HEK293 (cell line): ENCODE measurements at regions not wholly inside any gene's neighbourhood (a gene's known extent, or its start where the extent isn't known, plus 50 kb on each side); places are given as distances from the start of the nearest gene placed in this dataset.

ENCODE experiments used
- CTCF ChIA-PET: fragments of 350-600 bp; formaldehyde crosslinking; extraction: SDS; loops from one replicate; lab custom pipeline; 2021; ENCODE audit warnings: antibody characterized with exemption; lab: Yijun Ruan, JAX
- POLR2A ChIA-PET: fragments of 300-600 bp; formaldehyde crosslinking; extraction: SDS; loops from one replicate; lab custom pipeline; 2020; ENCODE audit warnings: antibody characterized with exemption, inconsistent platforms; lab: Yijun Ruan, JAX
- H3K27ac ChIP-seq: fragments of 200-500 bp; sonication (Bioruptor generic); 2 replicates; pipeline ENCODE4 v1.5.1; 2014; ENCODE audit warnings: low read depth, low read length, control low read depth, inconsistent platforms; ENCODE audit errors: extremely low read depth
- H3K36me3 ChIP-seq, 2 experiments: fragments of 200-500 bp in 1 of 2; sonication (Bioruptor generic) in 1 of 2; 1 replicate in 1 of 2; 2 replicates in 1 of 2; pipeline ENCODE4 v1.5.1; 2014 to 2017; ENCODE audit warnings: inconsistent platforms in 2 of 2, low read length in 2 of 2; ENCODE audit not compliant: control insufficient read depth in 2 of 2, insufficient read depth in 1 of 2
- H3K4me1 ChIP-seq: fragments of 200-500 bp; sonication (Bioruptor generic); 2 replicates; pipeline ENCODE4 v1.5.1; 2014; ENCODE audit warnings: mild to moderate bottlenecking, low read length, inconsistent platforms; ENCODE audit not compliant: control insufficient read depth, insufficient read depth
- H3K4me3 ChIP-seq: 2 replicates; pipeline ENCODE4 v1.5.1; 2011; ENCODE audit warnings: low read depth, mild to moderate bottlenecking, control low read depth, low read length, moderate library complexity
- H3K9me3 ChIP-seq: fragments of 200-500 bp; sonication (Bioruptor generic); 2 replicates; pipeline ENCODE4 v1.5.1; 2014; ENCODE audit warnings: low read depth, low read length, inconsistent platforms; ENCODE audit not compliant: control insufficient read depth, insufficient read depth
- ATF2 ChIP-seq: fragments of 450-650 bp; formaldehyde crosslinking; IDR thresholded peaks from 2 replicates; pipeline ENCODE4 v1.5.1; 2016; ENCODE audit warnings: missing biosample characterization, missing genetic modification characterization, low read depth
- KLF17 ChIP-seq: fragments of 450-650 bp; formaldehyde crosslinking; IDR thresholded peaks from 2 replicates; pipeline ENCODE4 v1.5.1; 2016; ENCODE audit warnings: missing biosample characterization, missing genetic modification characterization
- KLF7 ChIP-seq: fragments of 450-650 bp; formaldehyde crosslinking; IDR thresholded peaks from 2 replicates; pipeline ENCODE4 v1.5.1; 2016; ENCODE audit warnings: missing biosample characterization, missing genetic modification characterization, borderline replicate concordance
- KLF9 ChIP-seq: fragments of 450-650 bp; formaldehyde crosslinking; IDR thresholded peaks from 2 replicates; pipeline ENCODE4 v1.5.1; 2016; ENCODE audit warnings: missing biosample characterization, missing genetic modification characterization, low read depth
- PRDM1 ChIP-seq: fragments of 450-650 bp; formaldehyde crosslinking; IDR thresholded peaks from 2 replicates; pipeline ENCODE4; 2016; ENCODE audit warnings: missing biosample characterization, missing genetic modification characterization
- PRDM6 ChIP-seq: fragments of 450-650 bp; formaldehyde crosslinking; IDR thresholded peaks from 2 replicates; pipeline ENCODE4 v1.5.1; 2017; ENCODE audit warnings: missing biosample characterization, missing genetic modification characterization
- SETDB1 ChIP-seq: IDR thresholded peaks from one replicate; pipeline ENCODE4 v1.6.1; 2017; ENCODE audit warnings: mild to moderate bottlenecking, low read length, moderate library complexity, mixed read lengths; ENCODE audit not compliant: insufficient read length
- SP3 ChIP-seq: fragments of 450-650 bp; formaldehyde crosslinking; IDR thresholded peaks from 2 replicates; pipeline ENCODE4 v1.5.1; 2016; ENCODE audit warnings: missing biosample characterization, missing genetic modification characterization
- YY2 ChIP-seq: fragments of 450-650 bp; formaldehyde crosslinking; IDR thresholded peaks from 2 replicates; pipeline ENCODE4 v1.5.1; 2016; ENCODE audit warnings: missing biosample characterization, missing genetic modification characterization
- ZBTB48 ChIP-seq: fragments of 450-650 bp; formaldehyde crosslinking; IDR thresholded peaks from 2 replicates; pipeline ENCODE4 v1.5.1; 2016; ENCODE audit warnings: missing biosample characterization, missing genetic modification characterization
- ZBTB7A ChIP-seq: fragments of 450-650 bp; formaldehyde crosslinking; IDR thresholded peaks from 2 replicates; pipeline ENCODE4 v1.5.1; 2016; ENCODE audit warnings: low read depth, missing biosample characterization, missing genetic modification characterization
- ZBTB8A ChIP-seq: fragments of 450-650 bp; formaldehyde crosslinking; IDR thresholded peaks from 2 replicates; pipeline ENCODE4 v1.5.1; 2016; ENCODE audit warnings: missing biosample characterization, missing genetic modification characterization
- ZNF16 ChIP-seq: fragments of 450-650 bp; formaldehyde crosslinking; IDR thresholded peaks from 2 replicates; pipeline ENCODE4 v1.5.1; 2016; ENCODE audit warnings: low read depth, missing biosample characterization, missing genetic modification characterization
- ZNF2 ChIP-seq: fragments of 450-650 bp; formaldehyde crosslinking; IDR thresholded peaks from 2 replicates; pipeline ENCODE4 v1.5.1; 2016; ENCODE audit warnings: missing biosample characterization, missing genetic modification characterization
- ZNF214 ChIP-seq: fragments of 450-650 bp; formaldehyde crosslinking; IDR thresholded peaks from 2 replicates; pipeline ENCODE4 v1.5.1; 2017; ENCODE audit warnings: missing biosample characterization, mild to moderate bottlenecking, missing genetic modification characterization, borderline replicate concordance
- ZNF223 ChIP-seq: fragments of 450-650 bp; formaldehyde crosslinking; IDR thresholded peaks from 2 replicates; pipeline ENCODE4 v1.5.1; 2016; ENCODE audit warnings: missing biosample characterization, missing genetic modification characterization
- ZNF274 ChIP-seq, 2 experiments: fragments of 200-500 bp in 1 of 2; fragments of 450-650 bp in 1 of 2; sonication (Bioruptor generic) in 1 of 2; formaldehyde crosslinking in 1 of 2; IDR thresholded peaks; 2 replicates each; pipeline versions ENCODE4 v1.5.1 to v1.6.1; 2014 to 2016; ENCODE audit warnings: borderline replicate concordance in 1 of 2, inconsistent platforms in 1 of 2, low read length in 1 of 2, missing biosample characterization in 1 of 2, missing genetic modification characterization in 1 of 2
- ZNF280C ChIP-seq: fragments of 450-650 bp; formaldehyde crosslinking; IDR thresholded peaks from 2 replicates; pipeline ENCODE4 v1.5.1; 2016; ENCODE audit warnings: missing biosample characterization, missing genetic modification characterization
- ZNF350 ChIP-seq: fragments of 450-650 bp; formaldehyde crosslinking; IDR thresholded peaks from 2 replicates; pipeline ENCODE4 v1.5.0; 2017; ENCODE audit warnings: missing biosample characterization, mild to moderate bottlenecking, missing genetic modification characterization
- ZNF37A ChIP-seq: fragments of 450-650 bp; IDR thresholded peaks from 2 replicates; pipeline ENCODE4 v1.5.1; 2018; ENCODE audit warnings: missing biosample characterization, missing genetic modification characterization
- ZNF416 ChIP-seq: fragments of 450-650 bp; formaldehyde crosslinking; IDR thresholded peaks from 2 replicates; pipeline ENCODE4 v1.5.1; 2016; ENCODE audit warnings: missing biosample characterization, missing genetic modification characterization
- ZNF521 ChIP-seq: fragments of 450-650 bp; formaldehyde crosslinking; IDR thresholded peaks from 2 replicates; pipeline ENCODE4 v1.5.1; 2017; ENCODE audit warnings: missing biosample characterization, mild to moderate bottlenecking, missing genetic modification characterization
- ZNF747 ChIP-seq: fragments of 450-650 bp; formaldehyde crosslinking; IDR thresholded peaks from 2 replicates; pipeline ENCODE4 v1.5.1; 2016; ENCODE audit warnings: missing biosample characterization, missing genetic modification characterization
- ZNF792 ChIP-seq: fragments of 450-650 bp; formaldehyde crosslinking; IDR thresholded peaks from 2 replicates; pipeline ENCODE4 v1.5.1; 2016; ENCODE audit warnings: missing biosample characterization, missing genetic modification characterization
- ZSCAN23 ChIP-seq: fragments of 450-650 bp; formaldehyde crosslinking; IDR thresholded peaks from 2 replicates; pipeline ENCODE4 v1.5.1; 2016; ENCODE audit warnings: missing biosample characterization, missing genetic modification characterization
- ZXDB ChIP-seq: fragments of 450-650 bp; formaldehyde crosslinking; IDR thresholded peaks from 2 replicates; pipeline ENCODE4 v1.5.1; 2016; ENCODE audit warnings: missing biosample characterization, missing genetic modification characterization

GRCh38 chr3:152556731-152557254 lies 278.1 kb upstream of the P2RY1 start (continued):
- TF ChIP-seq ZNF280C (tag by site-specific recombination) (no peak), ZNF274 (IDR thresholded peaks at IDR 0.05; ENCODE audit: low read length) (no peak), ZNF274 (tag by site-specific recombination; IDR thresholded peaks at IDR 0.05; ENCODE audit: borderline replicate concordance) (no peak), ZBTB48 (no peak), ZNF2 (no peak), ZNF214 (tag by site-specific recombination) (no peak), KLF7 (no peak), ZNF37A (tag by site-specific recombination) (no peak), SP3 (tag by site-specific recombination) (no peak), ZNF350 (tag by site-specific recombination) (no peak)

GRCh38 chr3:152557302-152557999 lies 277.5 kb upstream of the P2RY1 start:
- POLR2A ChIA-PET, result no interaction called here
- Histone ChIP-seq H3K27ac (no peak overlapping the region), H3K36me3 (no peaks in the 10 kb centered on the region), H3K9me3 (no peaks in the 10 kb centered on the region), H3K4me3 (no peak overlapping the region), H3K4me1 (no peaks in the 10 kb centered on the region)
- TF ChIP-seq SETDB1 (no peak), ZXDB (no peak), ZNF223 (no peak), ZBTB8A (no peak), ZSCAN23 (tag by site-specific recombination) (no peak)
- CTCF ChIA-PET, result no interaction called here

- no peaks in the 10 kb centered on the region for H3K36me3 ChIP-seq
- H3K9me3 ChIP-seq, result no peaks in the 10 kb centered on the region
- H3K4me3 ChIP-seq, result no peak overlapping the region
- ChIA-PET POLR2A (no interaction called here), CTCF (no interaction called here)
- H3K27ac ChIP-seq, result no peak overlapping the region
- H3K4me1 ChIP-seq, result no peaks in the 10 kb centered on the region
- TF ChIP-seq PRDM1 (tag by site-specific recombination) (no peak), ZNF521 (tag by site-specific recombination) (no peak), ZBTB7A (tag by site-specific recombination) (no peak), ZNF747 (tag by site-specific recombination) (no peak)
Measured at GRCh38 chr3:152558386-152558785, 276.5 kb upstream of the P2RY1 start.

GRCh38 chr3:152559246-152559645 lies 275.7 kb upstream of the P2RY1 start:
- no peak overlapping the region for H3K27ac ChIP-seq
- CTCF ChIA-PET, result no interaction called here
- POLR2A ChIA-PET, result no interaction called here
- TF ChIP-seq ZNF16 (tag by site-specific recombination) (no peak), KLF9 (tag by site-specific recombination) (no peak), PRDM6 (tag by site-specific recombination) (no peak), ATF2 (no peak), YY2 (tag by site-specific recombination) (no peak), KLF17 (tag by site-specific recombination) (no peak), ZNF792 (no peak), ZNF416 (no peak)

More at GRCh38 chr3:152559246-152559645, 275.7 kb upstream of the P2RY1 start:
- Histone ChIP-seq H3K9me3 (no peaks in the 10 kb centered on the region), H3K36me3 (no peaks in the 10 kb centered on the region), H3K4me3 (no peak overlapping the region), H3K4me1 (no peaks in the 10 kb centered on the region)
